Fibroblast of lung (primary cell): ENCODE measurements at regions not wholly inside any gene's neighbourhood (a gene's known extent, or its start where the extent isn't known, plus 50 kb on each side); places are given as distances from the start of the nearest gene placed in this dataset.
A peak's percentile ranks its signal among the peaks of the same experiment; 100 is the strongest.

Source experiments
- EZH2 ChIP-seq: IDR thresholded peaks from 2 replicates; pipeline ENCODE4 v1.5.1; 2012; ENCODE audit warnings: low read length, control low read depth, mild to moderate bottlenecking; ENCODE audit errors: missing control alignments
- TF ChIP-seq, protein P1 (sequence below), 2 donors: IDR thresholded peaks in 1 of 2; conservative IDR thresholded peaks in 1 of 2; 1 replicate in 1 of 2; 2 replicates in 1 of 2; pipeline ENCODE4 v1.5.1; 2011 to 2012; ENCODE audit warnings: low read length in 2 of 2, control low read depth in 1 of 2, inconsistent platforms in 1 of 2, low read depth in 1 of 2, mild to moderate bottlenecking in 1 of 2

DNA sequence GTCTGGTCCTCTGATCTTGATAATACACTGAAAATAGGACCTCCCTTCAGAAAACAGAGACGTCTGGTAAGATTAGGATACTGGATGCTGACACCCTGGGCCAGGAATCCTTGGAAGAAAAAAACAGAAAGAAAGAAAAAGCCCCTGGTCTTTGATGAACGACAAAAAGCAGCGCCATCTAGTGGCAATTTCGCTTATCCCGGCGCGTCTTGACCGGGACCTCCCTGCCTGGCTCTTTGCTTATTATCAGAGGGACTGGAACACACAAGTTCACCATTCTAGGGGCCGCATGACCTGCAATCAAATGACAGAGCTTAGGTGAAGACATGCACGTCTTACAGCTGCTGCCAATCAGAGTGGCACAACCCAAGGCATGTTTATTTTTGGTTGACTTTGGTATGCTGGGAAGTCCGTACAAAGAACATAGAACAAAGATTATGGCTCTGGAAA, 114.9 kb upstream of the NFIB start:
- TF ChIP-seq, protein P1, sequence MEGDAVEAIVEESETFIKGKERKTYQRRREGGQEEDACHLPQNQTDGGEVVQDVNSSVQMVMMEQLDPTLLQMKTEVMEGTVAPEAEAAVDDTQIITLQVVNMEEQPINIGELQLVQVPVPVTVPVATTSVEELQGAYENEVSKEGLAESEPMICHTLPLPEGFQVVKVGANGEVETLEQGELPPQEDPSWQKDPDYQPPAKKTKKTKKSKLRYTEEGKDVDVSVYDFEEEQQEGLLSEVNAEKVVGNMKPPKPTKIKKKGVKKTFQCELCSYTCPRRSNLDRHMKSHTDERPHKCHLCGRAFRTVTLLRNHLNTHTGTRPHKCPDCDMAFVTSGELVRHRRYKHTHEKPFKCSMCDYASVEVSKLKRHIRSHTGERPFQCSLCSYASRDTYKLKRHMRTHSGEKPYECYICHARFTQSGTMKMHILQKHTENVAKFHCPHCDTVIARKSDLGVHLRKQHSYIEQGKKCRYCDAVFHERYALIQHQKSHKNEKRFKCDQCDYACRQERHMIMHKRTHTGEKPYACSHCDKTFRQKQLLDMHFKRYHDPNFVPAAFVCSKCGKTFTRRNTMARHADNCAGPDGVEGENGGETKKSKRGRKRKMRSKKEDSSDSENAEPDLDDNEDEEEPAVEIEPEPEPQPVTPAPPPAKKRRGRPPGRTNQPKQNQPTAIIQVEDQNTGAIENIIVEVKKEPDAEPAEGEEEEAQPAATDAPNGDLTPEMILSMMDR (conservative IDR thresholded peaks at IDR 0.05 in 1 of 2, IDR thresholded peaks at IDR 0.05 in 1 of 2; ENCODE audit: low read depth in 1 of 2, low read length in 2 of 2), result peak; percentile 64 to 81
- TF ChIP-seq EZH2, result no peak
